K562 (cell line): ENCODE measurements at regions not wholly inside any gene's neighbourhood (a gene's known extent, or its start where the extent isn't known, plus 50 kb on each side); places are given as distances from the start of the nearest gene placed in this dataset.

ENCODE experiments used
- ATAC-seq: fragments of 200-7000 bp; cut with Tn5 transposase; 3 replicates; pipeline ENCODE4 v1.9.1; 2020; ENCODE audit warnings: moderate library complexity
- BruUV-seq: library from RNA; stranded (reverse); fragments of 400-500 nt; replicated peaks from 2 replicates; lab custom pipeline; 2021; lab: Mats Ljungman, UMichigan
- CTCF ChIA-PET: fragments of 300-600 bp; formaldehyde crosslinking; extraction: SDS; loops from one replicate; lab custom pipeline; 2021; ENCODE audit warnings: low intra/inter-chr PET ratio; lab: Yijun Ruan, JAX
- POLR2A ChIA-PET: fragments of 300-600, 350-650 bp; sonication (Branson Sonifier 250); formaldehyde crosslinking; extraction: SDS; loops from one replicate; lab custom pipeline; 2021; ENCODE audit warnings: antibody characterized with exemption, inconsistent platforms; lab: Yijun Ruan, JAX
- DNase-seq, 4 experiments: peaks; one replicate each; pipeline versions ENCODE4 v3.0.0 to v3.0.0-alpha.2; 2011 to 2018; ENCODE audit warnings: low spot score in 3 of 4, mixed read lengths in 3 of 4; ENCODE audit errors: extremely low read depth in 1 of 4
- FAIRE-seq: peaks from 2 replicates; lab custom pipeline; 2011; peaks lifted over from hg19 to GRCh38; lab: Jason Lieb, UNC
- H2AFZ ChIP-seq: 2 replicates; pipeline ENCODE4 v1.6.0; 2011; ENCODE audit warnings: low read depth, low read length, control low read depth, inconsistent platforms
- H3K27ac ChIP-seq: fragments of 200-600 bp; 3 replicates; pipeline ENCODE4 v1.8.0; 2011; ENCODE audit warnings: low read depth, mild to moderate bottlenecking, control low read depth, inconsistent platforms, low read length, moderate library complexity, mixed read lengths; ENCODE audit errors: extremely low read depth
- H3K27me3 ChIP-seq, 2 experiments: fragments of 300-600 bp in 1 of 2; 2 replicates in 1 of 2; 3 replicates in 1 of 2; pipeline versions ENCODE4 v1.6.0 to v1.8.0; 2011; ENCODE audit warnings: inconsistent platforms in 2 of 2, low read length in 2 of 2, mild to moderate bottlenecking in 1 of 2, mixed read lengths in 1 of 2, moderate library complexity in 1 of 2; ENCODE audit not compliant: control insufficient read depth in 2 of 2, insufficient read depth in 2 of 2
- H3K36me3 ChIP-seq: fragments of 300-600 bp; 3 replicates; pipeline ENCODE4 v1.8.0; 2011; ENCODE audit warnings: mild to moderate bottlenecking, low read length, inconsistent platforms; ENCODE audit not compliant: control insufficient read depth, insufficient read depth
- H3K4me1 ChIP-seq, 2 experiments: fragments of 200-600 bp in 1 of 2; replicated peaks in 1 of 2; 2 replicates in 1 of 2; 3 replicates in 1 of 2; pipeline versions ENCODE4 v1.5.1 to v1.8.0; 2011; ENCODE audit warnings: inconsistent platforms in 2 of 2, low read length in 2 of 2, mild to moderate bottlenecking in 1 of 2, mixed read lengths in 1 of 2, moderate library complexity in 1 of 2; ENCODE audit not compliant: control insufficient read depth in 2 of 2, insufficient read depth in 2 of 2
- H3K4me2 ChIP-seq: 2 replicates; pipeline ENCODE4 v1.6.1; 2011; ENCODE audit warnings: low read length, control low read depth, inconsistent platforms, mixed read lengths; ENCODE audit not compliant: insufficient read depth
- H3K4me3 ChIP-seq: fragments of 200-600 bp; sonication (generic), shearing (Covaris generic); 2 replicates; pipeline ENCODE4 v1.5.1; 2016; ENCODE audit warnings: control low read depth, inconsistent platforms
- H3K79me2 ChIP-seq: fragments of 200-600 bp; 3 replicates; pipeline ENCODE4 v1.8.0; 2011; ENCODE audit warnings: low read length, inconsistent platforms; ENCODE audit not compliant: control insufficient read depth, insufficient read depth
- H3K9ac ChIP-seq, 2 experiments: 2 replicates each; pipeline versions ENCODE4 v1.6.0 to v1.6.1; 2011; ENCODE audit warnings: low read depth in 2 of 2, low read length in 2 of 2, control low read depth in 1 of 2, inconsistent platforms in 1 of 2, mild to moderate bottlenecking in 1 of 2, mixed read lengths in 1 of 2; ENCODE audit not compliant: insufficient read depth in 1 of 2
- H3K9me1 ChIP-seq: one replicate; pipeline ENCODE4 v1.6.0; 2011; ENCODE audit warnings: inconsistent platforms, mild to moderate bottlenecking, low read length, moderate library complexity; ENCODE audit not compliant: control insufficient read depth, insufficient read depth
- H3K9me3 ChIP-seq: replicated peaks from 2 replicates; pipeline ENCODE4 v1.5.1; 2011; ENCODE audit warnings: low read depth, low read length, inconsistent platforms; ENCODE audit not compliant: control insufficient read depth, insufficient read depth
- H4K20me1 ChIP-seq: replicated peaks from 2 replicates; pipeline ENCODE4 v1.6.1; 2011; ENCODE audit warnings: low read length, inconsistent platforms, mixed read lengths; ENCODE audit not compliant: control insufficient read depth, insufficient read depth
- CHD2 ChIP-seq: IDR thresholded peaks from 2 replicates; pipeline ENCODE4 v1.6.1; 2011; ENCODE audit warnings: low read depth, low read length
- ILK ChIP-seq: fragments of 450-650 bp; IDR thresholded peaks from 2 replicates; pipeline ENCODE4 v1.6.1; 2016; ENCODE audit warnings: missing genetic modification characterization, low read depth, mild to moderate bottlenecking, missing compliant biosample characterization, moderate library complexity, borderline replicate concordance
- KDM1A ChIP-seq, 2 experiments: fragments of 450-650 bp; IDR thresholded peaks; 2 replicates each; pipeline ENCODE4 v1.6.1; 2016; ENCODE audit warnings: mild to moderate bottlenecking in 2 of 2
- MAFK ChIP-seq: IDR thresholded peaks from 2 replicates; pipeline ENCODE4 v1.6.1; 2011; ENCODE audit warnings: low read length, improper control_type of control experiment
- SRSF9 ChIP-seq: fragments of 200-400 bp; formaldehyde crosslinking; IDR thresholded peaks from 2 replicates; pipeline ENCODE4 v1.6.1; 2017; ENCODE audit warnings: low read depth, low read length, borderline replicate concordance
- THAP12 ChIP-seq: fragments of 250-450 bp; sonication (Bioruptor Pico); IDR thresholded peaks from 2 replicates; pipeline ENCODE4 v1.9.0; 2021; ENCODE audit warnings: mild to moderate bottlenecking, inconsistent platforms
- WGBS: fragments of 100-300 bp; shearing (Covaris generic); methylation state at CpG from one replicate; pipeline ENCODE4 v1.1.6; 2016; ENCODE audit warnings: low coverage, mixed read lengths; ENCODE audit not compliant: insufficient coverage; ENCODE audit errors: missing lambda C conversion rate; 5-methylcytosine and 5-hydroxymethylcytosine counted together
- in situ Hi-C: fragments of 300-500 bp; cut with MboI; formaldehyde crosslinking; loops from 4 replicates; pipeline ENCODE4 v1.15.0; 2018; ENCODE audit warnings: inconsistent platforms, mixed read lengths
- intact Hi-C: fragments of 100-400 bp; cut with micrococcal nuclease; formaldehyde crosslinking; loops from 2 replicates; pipeline ENCODE4 v1.14.2; 2022

- BruUV-seq: no TSS peak
- Histone ChIP-seq H3K4me3 (no peak overlapping the region), H3K79me2 (no peaks in the 10 kb centered on the region), H3K27ac (no peak overlapping the region), H3K4me1 (no peaks in the 10 kb centered on the region), H3K9ac (no peak overlapping the region), H4K20me1 (no peaks in the 10 kb centered on the region), H3K9me3 (no peaks in the 10 kb centered on the region), H3K4me2 (no peak overlapping the region), H3K9me1 (no peaks in the 10 kb centered on the region), H3K27me3 (peaks cover 0 to 8% of the 10 kb centered on the region in 2 experiments; a peak in 1 of 5 replicates), H2AFZ (no peak overlapping the region), H3K36me3 (no peaks in the 10 kb centered on the region)
- in situ Hi-C loops: no loop called here
- no peak for DNase-seq
- intact Hi-C loops: no loop called here
- WGBS: 4% methylated on average over 4 of the region's 4 CpGs
- CTCF ChIA-PET: no interaction called here
- POLR2A ChIA-PET: interaction anchor here (0.7 to 1.2 kb wide), 2 partner anchors 27 to 1427 kb away, joined by 3 to 4 read pairs; no protein-coding TSS in a partner anchor
- no peak for FAIRE-seq
- no peak for TF ChIP-seq ILK
- TF ChIP-seq THAP12 (CRISPR knock-in tag): no peak
- no peak for ATAC-seq
Observed at GRCh38 chr5:7955476-7955875, 86.5 kb downstream of the MTRR start.

GRCh38 chr5:7957329-7957728, 88.4 kb downstream of the MTRR start:
- ATAC-seq: no peak
- Histone ChIP-seq H3K4me3 (no peak overlapping the region), H3K27me3 (peaks cover 0 to 8% of the 10 kb centered on the region in 2 experiments; a peak in 1 of 5 replicates), H3K4me2 (no peak overlapping the region), H2AFZ (no peak overlapping the region)
- intact Hi-C loops: no loop called here
- CTCF ChIA-PET: no interaction called here
- TF ChIP-seq KDM1A (IDR thresholded peaks at IDR 0.05): peak; percentile 50 to 56; a peak in 3 of 4 replicates
- TF ChIP-seq CHD2: no peak
- no peak for TF ChIP-seq MAFK
- TF ChIP-seq SRSF9: no peak
- TF ChIP-seq, all 486 proteins: peak for 1
- POLR2A ChIA-PET: interaction anchor here (1.1 kb wide), 1 partner anchor 14 kb away, joined by 4 read pairs; no protein-coding TSS in a partner anchor
- H3K9me3 ChIP-seq: no peaks in the 10 kb centered on the region
- H3K4me1 ChIP-seq: no peaks in the 10 kb centered on the region
- no peak overlapping the region for H3K9ac ChIP-seq
- 7% methylated on average over 4 of the region's 4 CpGs for WGBS
- no TSS peak for BruUV-seq
- DNase-seq: no peak
- H3K9me1 ChIP-seq: no peaks in the 10 kb centered on the region
- H3K27ac ChIP-seq: no peak overlapping the region
- in situ Hi-C loops: no loop called here
- H3K36me3 ChIP-seq: no peaks in the 10 kb centered on the region
- no peaks in the 10 kb centered on the region for H3K79me2 ChIP-seq
- no peaks in the 10 kb centered on the region for H4K20me1 ChIP-seq
- FAIRE-seq: no peak
